Fibroblast of skin of right biceps (primary cell): ENCODE measurements at regions not wholly inside any gene's neighbourhood (a gene's known extent, or its start where the extent isn't known, plus 50 kb on each side); places are given as distances from the start of the nearest gene placed in this dataset.
A peak's percentile ranks its signal among the peaks of the same experiment; 100 is the strongest.

ENCODE experiments used
- DNase-seq: peaks from one replicate; pipeline ENCODE4 v3.0.0-alpha.2; 2013

DNA sequence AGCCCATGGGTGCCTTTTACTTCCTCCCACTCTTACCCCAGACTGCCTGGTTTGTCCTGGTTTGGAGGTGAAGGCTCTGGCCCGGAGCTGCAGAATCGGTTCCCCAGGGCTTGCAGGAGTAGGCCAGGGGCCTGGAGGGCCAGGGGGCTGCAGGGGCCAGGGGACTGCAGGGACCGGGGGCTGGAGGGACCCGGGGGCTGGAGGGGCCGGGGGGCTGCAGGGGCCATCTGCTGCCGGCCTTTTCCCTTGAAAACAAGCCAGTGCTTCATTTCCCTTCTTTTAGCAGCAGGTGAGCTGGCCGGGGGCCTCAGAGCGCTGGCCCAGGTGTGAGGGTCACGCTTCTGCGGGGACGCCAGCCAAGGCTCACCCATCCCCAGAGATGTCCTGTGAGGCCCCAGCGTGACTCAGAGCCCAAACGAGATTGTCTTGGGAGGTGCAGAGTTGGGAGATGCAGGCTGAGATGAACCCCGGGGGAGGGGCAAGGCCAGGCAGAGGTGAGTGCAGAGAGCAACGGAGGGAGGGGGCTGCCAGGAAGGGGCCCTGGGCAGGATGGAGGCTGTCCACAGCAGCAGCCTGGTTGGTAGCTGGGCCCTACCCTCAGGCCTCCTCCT, 154.9 kb downstream of the KIF26A start:
- DNase-seq = no peak

- no peak for DNase-seq
These were observed 155.7 kb downstream of the KIF26A start for GRCh38 chr14:104293851-104294627.

DNA sequence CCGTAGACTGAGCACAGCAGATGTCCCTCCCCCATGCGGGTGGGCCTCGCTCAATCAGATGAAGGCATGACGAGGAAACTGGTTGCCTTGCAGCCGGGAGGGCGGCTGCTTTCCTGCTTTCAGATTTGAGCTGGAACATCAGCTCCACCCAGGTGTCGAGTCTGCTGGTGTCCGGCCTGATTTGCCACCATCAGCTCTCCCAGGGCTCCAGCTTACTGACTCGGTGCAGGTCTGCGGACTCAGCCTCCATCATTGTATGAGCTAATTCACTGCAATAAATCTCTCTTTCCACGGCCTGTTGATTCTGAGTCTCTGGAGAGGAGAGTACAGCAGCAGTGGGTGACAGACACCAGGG, 156.2 kb downstream of the KIF26A start:
- no peak for DNase-seq

DNA sequence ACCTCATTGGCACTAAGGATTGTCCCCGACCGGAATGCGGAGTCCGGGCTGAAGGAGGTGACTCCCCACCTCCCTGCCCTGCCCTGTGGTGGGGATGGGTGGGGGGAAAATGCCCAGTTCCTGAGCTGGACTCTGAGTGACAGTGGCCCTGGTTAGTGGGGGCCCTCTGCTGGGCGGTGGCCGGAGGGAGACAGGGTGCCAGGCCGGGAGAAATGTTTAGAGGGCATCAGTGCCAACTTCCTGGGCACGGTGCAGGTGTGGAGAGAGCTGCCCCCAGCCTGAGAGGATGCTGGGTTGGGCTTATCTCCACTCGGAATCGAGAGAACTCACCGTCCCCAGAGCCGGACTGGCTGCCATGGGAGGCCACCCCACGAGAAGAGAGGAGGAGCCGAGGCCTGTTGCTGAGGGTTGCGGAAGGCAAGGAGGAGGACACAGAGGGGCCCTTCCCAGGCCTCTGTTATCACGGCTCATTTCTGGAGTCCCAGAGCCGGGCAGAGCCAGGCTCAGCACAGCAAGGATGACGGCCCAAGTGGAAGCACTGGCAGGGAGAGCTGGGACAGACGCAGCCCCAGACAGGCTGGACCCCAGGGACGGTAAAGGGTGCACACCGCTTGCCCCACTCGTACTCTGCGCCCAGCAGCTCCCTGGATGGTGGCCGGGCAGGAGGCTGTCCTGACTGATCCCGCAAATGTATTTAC, 156.7 kb downstream of the KIF26A start:
- DNase-seq = no peak

GRCh38 chr14:104295681-104296387, 157.4 kb downstream of the KIF26A start:
- no peak for DNase-seq

DNA sequence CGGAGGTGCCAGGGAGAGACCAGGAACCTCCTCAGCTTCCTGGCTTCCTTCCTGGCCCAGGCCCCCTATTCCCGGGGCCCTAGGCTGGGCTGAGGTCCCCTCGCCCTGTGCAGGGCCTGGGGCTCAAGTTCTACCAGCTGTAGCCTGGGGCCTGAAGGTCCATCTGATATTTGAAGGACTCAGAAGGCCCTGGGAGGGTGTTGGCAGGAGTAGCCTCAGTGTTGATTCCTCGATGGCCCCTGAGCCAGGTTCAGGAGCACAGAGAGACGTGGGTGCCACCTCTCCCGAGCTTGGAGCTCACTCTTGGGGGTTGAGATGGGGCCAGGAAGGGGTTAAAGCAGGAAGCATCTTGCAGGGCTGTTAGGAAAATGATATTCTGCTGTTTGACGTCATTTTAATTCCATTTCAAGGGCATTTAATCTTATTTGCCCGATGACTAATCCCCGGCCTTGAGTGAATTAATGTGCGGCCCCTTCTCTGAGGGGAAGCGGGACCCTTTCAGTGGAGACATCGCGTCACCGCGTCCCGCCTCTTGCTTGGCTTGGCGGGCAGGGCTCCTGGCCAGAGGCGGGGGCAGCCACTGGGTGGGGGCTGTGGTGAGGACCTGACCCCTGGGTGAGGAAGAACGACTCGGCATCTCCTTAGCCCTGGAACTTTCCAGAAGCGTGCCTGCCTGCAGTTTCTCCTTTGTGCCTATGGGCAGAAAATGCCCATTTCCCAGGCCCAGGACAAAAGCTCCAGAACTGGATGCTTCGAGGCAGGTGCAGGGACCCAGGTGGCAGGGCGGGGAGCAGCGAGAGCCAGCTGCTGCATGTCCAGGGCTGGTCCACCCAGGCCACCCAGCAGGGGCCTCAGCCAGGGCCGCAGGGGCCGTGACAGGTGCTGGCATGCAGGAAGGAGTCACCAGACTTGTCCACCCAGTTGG, 158.3 kb downstream of the KIF26A start:
- DNase-seq = peak; percentile 39

- DNase-seq = no peak
These were observed 158.9 kb downstream of the KIF26A start for GRCh38 chr14:104297313-104297704.

GRCh38 chr14:104297721-104298401, 159.5 kb downstream of the KIF26A start:
- DNase-seq = no peak

DNA sequence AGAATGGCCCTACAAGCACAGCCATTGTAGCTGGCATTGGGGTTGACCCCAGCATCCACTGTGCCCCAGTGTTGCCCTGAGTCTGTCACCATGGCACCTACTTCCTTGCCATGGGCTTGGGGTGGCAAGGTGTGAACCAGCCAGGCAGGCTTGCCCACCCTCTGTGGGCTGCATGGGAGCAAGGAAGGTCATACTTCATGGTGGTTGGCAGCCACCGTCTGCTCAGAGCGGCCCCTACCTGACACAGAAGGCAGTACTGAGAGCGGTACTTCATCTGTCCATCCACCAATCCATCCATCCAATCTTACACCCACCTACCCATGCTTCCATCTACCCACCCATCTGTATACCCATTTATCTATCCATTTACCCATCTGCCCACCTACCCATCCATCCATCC, 160.1 kb downstream of the KIF26A start:
- DNase-seq = no peak

- DNase-seq = no peak
These were observed 161.8 kb downstream of the KIF26A start for GRCh38 chr14:104299993-104300761.

DNA sequence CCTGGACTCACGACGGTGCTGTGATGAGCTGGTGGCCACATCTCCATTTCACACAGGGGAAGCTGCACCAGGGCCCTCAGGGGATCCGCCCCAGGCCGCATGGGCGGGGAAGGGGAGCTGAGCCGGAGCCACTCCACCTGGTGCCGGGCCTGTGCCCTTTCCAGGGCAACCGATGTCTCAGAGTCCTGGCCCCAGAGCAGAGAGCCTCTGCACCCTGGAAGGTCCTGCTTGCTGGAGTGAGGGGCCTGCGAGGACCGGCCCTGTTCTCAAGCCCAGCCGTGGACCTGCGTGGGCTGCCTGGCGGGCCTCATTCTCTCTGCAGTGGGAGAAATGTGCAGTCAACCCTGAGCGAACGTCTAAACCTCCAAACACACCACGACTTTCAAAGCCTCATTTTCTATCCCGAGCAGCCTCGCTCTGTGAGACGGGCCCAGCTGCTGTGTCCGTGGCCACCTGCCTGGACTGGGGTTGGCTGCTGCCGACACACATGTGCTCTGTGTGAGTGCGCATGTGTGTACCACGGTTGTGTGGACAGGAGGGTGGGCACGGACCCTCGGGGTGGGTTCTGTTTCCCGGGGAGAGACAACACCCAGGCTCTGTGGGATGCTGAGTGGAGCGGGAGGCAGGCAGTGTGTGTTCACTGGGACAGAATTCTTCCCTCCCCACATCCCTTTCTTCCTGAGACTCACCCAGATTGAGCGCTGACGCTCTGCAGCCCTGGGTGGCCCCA, 163.5 kb downstream of the KIF26A start:
- DNase-seq = no peak

GRCh38 chr14:104302794-104303405, 164.5 kb downstream of the KIF26A start:
- no peak for DNase-seq

GRCh38 chr14:104303705-104304425, 165.5 kb downstream of the KIF26A start:
- no peak for DNase-seq

DNA sequence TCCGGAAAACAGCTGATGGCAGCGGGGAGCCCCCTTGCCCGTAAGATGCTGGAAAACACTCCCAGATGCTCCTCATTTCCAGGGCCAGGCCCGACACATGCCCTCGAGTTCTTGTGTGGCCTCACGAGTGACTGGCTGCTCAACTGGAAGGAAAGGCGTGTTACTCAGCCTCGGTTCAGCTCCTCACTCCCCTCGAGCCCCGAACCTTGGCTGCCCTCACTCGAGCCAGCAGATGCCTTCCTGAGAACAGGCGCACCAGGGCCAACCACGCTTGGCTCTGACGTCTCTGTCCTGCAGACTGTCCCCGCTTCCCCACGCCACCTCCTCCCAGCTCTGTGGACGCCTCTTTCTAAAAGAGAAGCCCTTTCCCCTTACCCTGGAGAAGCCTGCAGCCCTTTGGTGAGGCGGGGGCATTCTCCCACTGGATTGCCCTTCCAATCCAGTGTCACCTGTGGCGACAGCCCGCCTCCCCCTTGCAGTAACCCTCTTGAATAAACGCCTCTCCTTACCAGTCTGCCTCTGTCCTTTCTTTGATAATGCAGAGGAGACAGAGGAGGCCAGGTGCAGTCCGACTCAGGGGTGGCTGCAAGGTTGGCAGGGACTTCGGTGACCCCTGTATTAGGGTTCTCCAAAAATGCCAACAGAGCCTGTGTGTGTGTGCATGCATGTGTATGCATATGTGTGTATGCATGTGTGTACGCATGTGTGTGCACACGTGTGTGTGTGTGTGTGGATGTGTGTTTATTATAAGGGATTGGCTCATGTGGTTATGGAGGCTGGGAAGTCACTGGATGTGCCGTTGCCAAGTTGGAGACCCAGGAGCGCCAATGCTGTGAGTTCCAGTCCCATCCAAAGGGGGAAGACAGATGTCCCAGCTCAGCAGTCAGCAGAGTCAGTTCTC, 166.3 kb downstream of the KIF26A start:
- no peak for DNase-seq

DNA sequence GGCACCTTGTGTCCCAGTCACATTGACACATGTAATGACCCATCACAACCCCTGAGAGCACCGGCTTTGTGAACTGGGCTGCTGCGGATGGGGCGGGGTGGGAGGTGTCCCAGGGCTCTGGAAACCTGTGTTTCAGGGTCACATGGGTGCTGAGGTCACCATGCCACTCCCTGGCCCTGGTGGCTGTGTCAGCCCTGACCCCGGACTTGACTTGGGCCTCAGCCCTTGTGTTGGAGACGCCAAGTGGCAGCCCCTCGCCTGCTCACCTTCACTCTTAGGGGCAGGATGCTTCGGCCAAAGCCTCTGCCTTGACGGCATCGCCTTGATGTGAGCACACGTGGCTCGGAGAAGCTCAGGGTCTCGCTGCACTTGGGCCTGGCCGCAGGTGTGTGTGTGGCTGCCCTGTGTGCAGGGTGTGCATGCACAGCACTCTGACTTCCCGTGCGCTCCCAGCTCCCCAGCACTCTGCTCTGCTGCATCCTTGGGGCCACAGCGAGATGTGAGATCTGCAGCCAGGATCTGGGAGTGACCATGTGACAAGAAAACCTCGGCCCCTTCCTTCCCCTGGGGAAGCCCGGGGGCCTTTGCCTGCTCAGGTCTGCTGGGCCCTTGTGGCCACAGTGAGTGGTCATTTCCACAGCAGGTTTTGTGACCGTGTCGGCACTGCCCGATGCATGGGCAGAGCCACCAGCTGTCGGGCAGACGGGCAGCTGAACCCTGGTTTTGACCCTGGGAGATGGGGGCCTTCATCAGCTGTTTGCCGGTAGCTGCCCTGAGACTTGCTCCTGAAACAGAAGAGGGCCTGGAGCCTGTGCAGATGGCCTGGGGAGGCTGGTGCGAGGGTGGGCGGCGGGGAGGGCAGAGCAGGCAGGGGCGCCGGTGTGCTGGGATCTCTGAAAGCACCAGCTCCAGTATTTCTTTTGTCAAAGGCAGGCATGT, 167.4 kb downstream of the KIF26A start:
- no peak for DNase-seq

- no peak for DNase-seq
These were observed 168.2 kb downstream of the KIF26A start for GRCh38 chr14:104306450-104307040.
